H1 (cell line): ENCODE measurements at regions not wholly inside any gene's neighbourhood (a gene's known extent, or its start where the extent isn't known, plus 50 kb on each side); places are given as distances from the start of the nearest gene placed in this dataset.

Experiments used
- CTCF ChIA-PET: fragments of 300-600 bp; sonication (Branson Sonifier 250); formaldehyde crosslinking; loops from one replicate; lab custom pipeline; 2021; ENCODE audit not compliant: partially characterized antibody; lab: Charles Lee
- POLR2A ChIA-PET: fragments of 300-600 bp; sonication (Branson Sonifier 250); formaldehyde crosslinking; loops from one replicate; lab custom pipeline; 2021; ENCODE audit warnings: inconsistent platforms; ENCODE audit not compliant: partially characterized antibody; lab: Charles Lee
- DNase-seq, 2 experiments: peaks; one replicate each; pipeline versions ENCODE4 v3.0.0 to v3.0.0-alpha.2; 2010 to 2022; ENCODE audit warnings: low spot score in 2 of 2, low read depth in 1 of 2, mixed read lengths in 1 of 2
- FAIRE-seq: peaks from 2 replicates; lab custom pipeline; 2011; peaks lifted over from hg19 to GRCh38; lab: Jason Lieb, UNC
- H2AFZ ChIP-seq: 2 replicates; pipeline ENCODE4 v1.8.1; 2012; ENCODE audit warnings: low read length, inconsistent platforms
- H2AK5ac ChIP-seq: 2 replicates; pipeline ENCODE4 v1.6.1; 2013; ENCODE audit warnings: low read depth, low read length
- H2BK120ac ChIP-seq: replicated peaks from 2 replicates; pipeline ENCODE3; 2013; ENCODE audit warnings: low read depth, low read length, inconsistent platforms
- H2BK12ac ChIP-seq: 2 replicates; pipeline ENCODE4 v1.6.1; 2013; ENCODE audit warnings: low read depth, low read length
- H2BK15ac ChIP-seq: 2 replicates; pipeline ENCODE4 v1.6.1; 2013; ENCODE audit warnings: low read length
- H2BK20ac ChIP-seq: 2 replicates; pipeline ENCODE4 v1.6.1; 2013; ENCODE audit warnings: low read length
- H2BK5ac ChIP-seq: 2 replicates; pipeline ENCODE4 v1.6.1; 2013; ENCODE audit warnings: low read depth, low read length
- H3K14ac ChIP-seq: 2 replicates; pipeline ENCODE4 v1.6.1; 2013; ENCODE audit warnings: inconsistent platforms; ENCODE audit not compliant: insufficient read length
- H3K18ac ChIP-seq: 2 replicates; pipeline ENCODE4 v1.6.1; 2013; ENCODE audit warnings: low read length; ENCODE audit errors: extremely low read depth
- H3K23ac ChIP-seq: 2 replicates; pipeline ENCODE4 v1.6.1; 2013; ENCODE audit warnings: inconsistent platforms; ENCODE audit not compliant: insufficient read length
- H3K23me2 ChIP-seq: 2 replicates; pipeline ENCODE4 v1.6.1; 2013; ENCODE audit warnings: low read depth, low read length
- H3K27ac ChIP-seq: 2 replicates; pipeline ENCODE4 v1.6.1; 2011; ENCODE audit warnings: low read depth, low read length, inconsistent platforms
- H3K27me3 ChIP-seq, 4 experiments: replicated peaks in 1 of 4; 1 replicate in 1 of 4; 2 replicates in 3 of 4; pipeline versions ENCODE4 v1.6.1 to v1.8.1; 2011 to 2013; ENCODE audit warnings: low read length in 3 of 4, mild to moderate bottlenecking in 3 of 4, inconsistent platforms in 2 of 4, mixed read lengths in 2 of 4, moderate library complexity in 1 of 4; ENCODE audit not compliant: control insufficient read depth in 3 of 4, insufficient read depth in 3 of 4; ENCODE audit errors: extremely low read depth in 1 of 4
- H3K36me3 ChIP-seq, 4 experiments: 2 replicates each; pipeline versions ENCODE4 v1.6.1 to v1.8.1; 2011 to 2013; ENCODE audit warnings: mild to moderate bottlenecking in 4 of 4, low read length in 3 of 4, moderate library complexity in 2 of 4, control low read depth in 1 of 4, inconsistent platforms in 1 of 4; ENCODE audit not compliant: insufficient read depth in 4 of 4, control insufficient read depth in 2 of 4
- H3K4ac ChIP-seq: replicated peaks from 2 replicates; pipeline ENCODE3; 2013; ENCODE audit warnings: low read length, low read depth, mixed read lengths, inconsistent platforms; ENCODE audit not compliant: insufficient read length
- H3K4me1 ChIP-seq, 4 experiments: replicated peaks in 1 of 4; 1 replicate in 1 of 4; 2 replicates in 3 of 4; pipeline versions ENCODE4 v1.6.1 to v1.8.1; 2011 to 2013; ENCODE audit warnings: low read length in 3 of 4, inconsistent platforms in 2 of 4, mixed read lengths in 1 of 4; ENCODE audit not compliant: insufficient read depth in 4 of 4, control insufficient read depth in 3 of 4
- H3K4me2 ChIP-seq, 2 experiments: 2 replicates each; pipeline versions ENCODE4 v1.6.1 to v1.8.1; 2011 to 2013; ENCODE audit warnings: low read depth in 2 of 2, low read length in 2 of 2, control low read depth in 1 of 2, inconsistent platforms in 1 of 2, mild to moderate bottlenecking in 1 of 2; ENCODE audit not compliant: insufficient read depth in 1 of 2
- H3K4me3 ChIP-seq, 4 experiments: fragments of 200-600, 300-600 bp in 1 of 4; sonication (generic), shearing (Covaris generic), sonication (Bioruptor Twin) in 1 of 4; 2 replicates each; pipeline versions ENCODE4 v1.5.1 to v1.8.1; 2011 to 2016; ENCODE audit warnings: low read length in 4 of 4, low read depth in 3 of 4, control low read depth in 2 of 4, inconsistent platforms in 2 of 4, mild to moderate bottlenecking in 2 of 4, mixed read lengths in 1 of 4, moderate library complexity in 1 of 4; ENCODE audit not compliant: insufficient read depth in 2 of 4; ENCODE audit errors: extremely low read depth in 1 of 4
- H3K56ac ChIP-seq: replicated peaks from 2 replicates; pipeline ENCODE3; 2013; ENCODE audit warnings: low read depth, mild to moderate bottlenecking, mixed read lengths, low read length, inconsistent platforms; ENCODE audit not compliant: insufficient read length
- H3K79me1 ChIP-seq: 2 replicates; pipeline ENCODE4 v1.6.1; 2013; ENCODE audit warnings: low read depth, low read length, control low read depth
- H3K79me2 ChIP-seq, 2 experiments: 2 replicates each; pipeline versions ENCODE4 v1.6.1 to v1.8.1; 2012 to 2013; ENCODE audit warnings: low read length in 2 of 2, mild to moderate bottlenecking in 2 of 2, inconsistent platforms in 1 of 2; ENCODE audit not compliant: insufficient read depth in 2 of 2, control insufficient read depth in 1 of 2
- H3K9ac ChIP-seq, 4 experiments: replicated peaks in 1 of 4; 1 replicate in 1 of 4; 2 replicates in 3 of 4; pipeline versions ENCODE4 v1.6.1 to v1.8.1; 2011 to 2013; ENCODE audit warnings: low read depth in 3 of 4, low read length in 3 of 4, control low read depth in 2 of 4, mild to moderate bottlenecking in 2 of 4, moderate library complexity in 2 of 4, inconsistent platforms in 1 of 4; ENCODE audit errors: extremely low read depth in 1 of 4
- H3K9me3 ChIP-seq, 2 experiments: 2 replicates each; pipeline versions ENCODE4 v1.6.1 to v1.8.1; 2012 to 2013; ENCODE audit warnings: mild to moderate bottlenecking in 2 of 2, moderate library complexity in 2 of 2, control low read depth in 1 of 2, inconsistent platforms in 1 of 2, low read depth in 1 of 2, low read length in 1 of 2, mixed read lengths in 1 of 2; ENCODE audit not compliant: insufficient read depth in 2 of 2
- H4K20me1 ChIP-seq, 2 experiments: replicated peaks in 1 of 2; 2 replicates each; pipeline versions ENCODE3 to v1.8.1; 2011 to 2013; ENCODE audit warnings: inconsistent platforms in 2 of 2, low read length in 2 of 2, mild to moderate bottlenecking in 1 of 2; ENCODE audit not compliant: insufficient read depth in 2 of 2, control insufficient read depth in 1 of 2
- H4K5ac ChIP-seq: 2 replicates; pipeline ENCODE4 v1.6.1; 2013; ENCODE audit warnings: low read length, low read depth, mixed read lengths, inconsistent platforms; ENCODE audit not compliant: insufficient read length
- H4K8ac ChIP-seq: 2 replicates; pipeline ENCODE4 v1.8.0; 2013; ENCODE audit warnings: mild to moderate bottlenecking, moderate library complexity, low read length, inconsistent platforms; ENCODE audit not compliant: insufficient read depth; ENCODE audit errors: extremely low read depth
- H4K91ac ChIP-seq: replicated peaks from 2 replicates; pipeline ENCODE3; 2013; ENCODE audit warnings: low read length, mixed read lengths, inconsistent platforms; ENCODE audit not compliant: insufficient read length
- BACH1 ChIP-seq: IDR thresholded peaks from 2 replicates; pipeline ENCODE4 v1.6.1; 2012; ENCODE audit warnings: low read length, improper control_type of control experiment
- BRCA1 ChIP-seq: IDR thresholded peaks from 2 replicates; pipeline ENCODE4 v1.6.1; 2012; ENCODE audit warnings: low read depth, low read length, improper control_type of control experiment
- CEBPB ChIP-seq: IDR thresholded peaks from 2 replicates; pipeline ENCODE4 v1.6.1; 2012; ENCODE audit warnings: low read depth, low read length
- E2F6 ChIP-seq: IDR thresholded peaks from 2 replicates; pipeline ENCODE4 v1.6.1; 2012; ENCODE audit warnings: inconsistent platforms
- KDM1A ChIP-seq: fragments of 200-600, 300-600 bp; sonication (generic); IDR thresholded peaks from 2 replicates; pipeline ENCODE4 v1.7.1; 2016; ENCODE audit warnings: mild to moderate bottlenecking, low read length, borderline replicate concordance
- POLR2A ChIP-seq, 2 experiments: IDR thresholded peaks; 1 replicate in 1 of 2; 2 replicates in 1 of 2; pipeline ENCODE4 v1.6.1; 2011; ENCODE audit warnings: low read depth in 2 of 2, low read length in 2 of 2, mild to moderate bottlenecking in 2 of 2; ENCODE audit errors: control extremely low read depth in 1 of 2
- SIN3A ChIP-seq, 2 experiments: IDR thresholded peaks in 1 of 2; conservative IDR thresholded peaks in 1 of 2; 2 replicates each; pipeline ENCODE4 v1.6.1; 2011 to 2012; ENCODE audit warnings: low read length in 2 of 2, improper control_type of control experiment in 1 of 2, low read depth in 1 of 2, mild to moderate bottlenecking in 1 of 2
- SIX5 ChIP-seq: IDR thresholded peaks from 2 replicates; pipeline ENCODE4 v1.6.1; 2011; ENCODE audit warnings: mild to moderate bottlenecking, low read depth, low read length
- TBP ChIP-seq: IDR thresholded peaks from 2 replicates; pipeline ENCODE4 v1.6.1; 2011; ENCODE audit warnings: low read depth, low read length, improper control_type of control experiment
- WGBS, 2 experiments: shearing (Covaris generic) in 1 of 2; methylation state at CpG; one replicate each; pipeline versions ENCODE4 v1.1.6 to v1.1.7; 2013 to 2015; ENCODE audit warnings: low lambda C conversion rate in 2 of 2, mixed read lengths in 2 of 2, inconsistent platforms in 1 of 2, low coverage in 1 of 2, missing lambda C conversion rate in 1 of 2; ENCODE audit not compliant: insufficient replicate concordance in 2 of 2, insufficient coverage in 1 of 2, insufficient read length in 1 of 2; ENCODE audit errors: extremely low coverage in 1 of 2, missing lambda C conversion rate in 1 of 2; 5-methylcytosine and 5-hydroxymethylcytosine counted together

- ChIA-PET POLR2A (interaction anchor here (1.0 kb wide), 1 partner anchor 18 kb away, joined by 3 read pairs; no protein-coding TSS in a partner anchor), CTCF (interaction anchor here (0.6 to 1.8 kb wide), 3 partner anchors 13 to 60 kb away, joined by 5 to 8 read pairs (median 5); no protein-coding TSS in a partner anchor)
- no peak overlapping the region for H3K27ac ChIP-seq
- no peak overlapping the region for H2AK5ac ChIP-seq
- no peak overlapping the region for H4K91ac ChIP-seq
- no peak overlapping the region for H2BK12ac ChIP-seq
- no peak overlapping the region for H3K4me3 ChIP-seq
- H2BK5ac ChIP-seq = no peak overlapping the region
- H3K18ac ChIP-seq = no peak overlapping the region
- TF ChIP-seq SIN3A (conservative IDR thresholded peaks at IDR 0.05 in 1 of 2, IDR thresholded peaks at IDR 0.05 in 1 of 2; ENCODE audit: low read depth in 1 of 2, low read length in 2 of 2) = no peak
- peak; percentile 59; the same call in 1 of the 2 replicates for TF ChIP-seq CEBPB
- TF ChIP-seq KDM1A = no peak
- no peak for TF ChIP-seq E2F6
- no peak for TF ChIP-seq TBP
- TF ChIP-seq POLR2A (IDR thresholded peaks at IDR 0.05; ENCODE audit: control extremely low read depth in 1 of 2, low read depth in 2 of 2, low read length in 2 of 2) = no peak
- TF ChIP-seq SIX5 = no peak
- no peak for TF ChIP-seq BACH1
- TF ChIP-seq BRCA1 = no peak
- H3K9ac ChIP-seq = no peak overlapping the region; a peak in 1 of 7 replicates
- H3K4ac ChIP-seq = no peak overlapping the region
- H3K27me3 ChIP-seq = no peaks in the 10 kb centered on the region
- no peaks in the 10 kb centered on the region; the same call in 1 of the 2 replicates for H3K79me1 ChIP-seq
- H3K4me1 ChIP-seq = peaks cover 0 to 13% (median 2%) of the 10 kb centered on the region in 4 experiments; a peak in 3 of 7 replicates
- no peak overlapping the region for H2BK120ac ChIP-seq
- H3K56ac ChIP-seq = no peak overlapping the region
- no peak overlapping the region for H2AFZ ChIP-seq
- H3K23me2 ChIP-seq = peaks cover 2% of the 10 kb centered on the region
- no peaks in the 10 kb centered on the region for H3K79me2 ChIP-seq
- no peak overlapping the region for H2BK15ac ChIP-seq
- DNase-seq = no peak
- H3K9me3 ChIP-seq = no peaks in the 10 kb centered on the region
- FAIRE-seq = no peak
- H4K8ac ChIP-seq = no peak overlapping the region
- H3K36me3 ChIP-seq = no peaks in the 10 kb centered on the region
- no peak overlapping the region for H3K23ac ChIP-seq
- WGBS, 2 experiments = 88% methylated on average over 8 of the region's 8 CpGs; no CpG with 5 or more reads in 1 of the 2 experiments
- H3K4me2 ChIP-seq = no peak overlapping the region
- no peak overlapping the region for H2BK20ac ChIP-seq
- no peak overlapping the region for H3K14ac ChIP-seq
- H4K20me1 ChIP-seq = no peaks in the 10 kb centered on the region
- H4K5ac ChIP-seq = no peak overlapping the region
Observed at GRCh38 chr5:138700581-138701362, 52.5 kb upstream of the CTNNA1 start.
